WTC11 (cell line): ENCODE measurements at regions not wholly inside any gene's neighbourhood (a gene's known extent, or its start where the extent isn't known, plus 50 kb on each side); places are given as distances from the start of the nearest gene placed in this dataset.

Source experiments
- ATAC-seq: fragments of 200-7000 bp; cut with Tn5 transposase; 2 replicates; pipeline ENCODE4 v1.10.0; 2021; ENCODE audit warnings: mild to moderate bottlenecking, moderate library complexity
- CTCF ChIA-PET: fragments of 300-600 bp; sonication (Branson Sonifier 250); formaldehyde crosslinking; loops from one replicate; lab custom pipeline; 2021; ENCODE audit warnings: antibody characterized with exemption; lab: Charles Lee
- POLR2A ChIA-PET: fragments of 350-600 bp; sonication (Branson Sonifier 250); formaldehyde crosslinking; loops from one replicate; lab custom pipeline; 2021; ENCODE audit warnings: antibody characterized with exemption; lab: Charles Lee
- DNase-seq: peaks from one replicate; pipeline ENCODE4 v3.0.0; 2021; ENCODE audit warnings: low spot score
- H3K27ac Mint-ChIP-seq: 2 replicates; pipeline ENCODE4 v1.8.0; 2021; ENCODE audit warnings: mixed read lengths
- H3K27me3 Mint-ChIP-seq: 2 replicates; pipeline ENCODE4 v1.8.0; 2021; ENCODE audit warnings: low read depth, mild to moderate bottlenecking, moderate library complexity, mixed read lengths
- H3K36me3 Mint-ChIP-seq: 2 replicates; pipeline ENCODE4 v1.8.0; 2021; ENCODE audit warnings: mixed read lengths
- H3K4me1 Mint-ChIP-seq: 2 replicates; pipeline ENCODE4 v1.8.0; 2022; ENCODE audit warnings: mixed read lengths
- H3K4me3 Mint-ChIP-seq: 2 replicates; pipeline ENCODE4 v1.8.0; 2021; ENCODE audit warnings: mild to moderate bottlenecking, moderate library complexity, mixed read lengths
- H3K9me3 Mint-ChIP-seq: 2 replicates; pipeline ENCODE4 v1.8.0; 2021; ENCODE audit warnings: mixed read lengths
- EMX1 ChIP-seq: fragments of 250-450 bp; sonication (Bioruptor Pico); IDR thresholded peaks from 2 replicates; pipeline ENCODE4 v1.8.0; 2021; ENCODE audit warnings: mild to moderate bottlenecking
- ETV6 ChIP-seq: sonication (generic); formaldehyde crosslinking; IDR thresholded peaks from 2 replicates; pipeline ENCODE4 v1.8.1; 2022; ENCODE audit warnings: mild to moderate bottlenecking, missing genetic modification reagents
- FOXP1 ChIP-seq: sonication (generic); formaldehyde crosslinking; IDR thresholded peaks from 2 replicates; pipeline ENCODE4 v1.8.0; 2022; ENCODE audit warnings: missing genetic modification reagents, mild to moderate bottlenecking, moderate library complexity, borderline replicate concordance
- GRHL2 ChIP-seq: fragments of 250-450 bp; sonication (Bioruptor Pico); IDR thresholded peaks from 2 replicates; pipeline ENCODE4 v1.8.0; 2022; ENCODE audit warnings: mild to moderate bottlenecking, moderate library complexity; ENCODE audit not compliant: insufficient replicate concordance, severe bottlenecking
- GTF2I ChIP-seq: fragments of 250-450 bp; sonication (Bioruptor Pico); conservative IDR thresholded peaks from 2 replicates; pipeline ENCODE4 v1.4.0; 2021; ENCODE audit warnings: mild to moderate bottlenecking
- KAT7 ChIP-seq: sonication (generic); formaldehyde crosslinking; IDR thresholded peaks from 2 replicates; pipeline ENCODE4 v1.8.1; 2023; ENCODE audit warnings: missing genetic modification reagents, mild to moderate bottlenecking, borderline replicate concordance
- OVOL2 ChIP-seq: fragments of 250-450 bp; sonication (Bioruptor Pico); IDR thresholded peaks from 2 replicates; pipeline ENCODE4 v1.9.0; 2021; ENCODE audit warnings: mild to moderate bottlenecking, borderline replicate concordance
- SMAD4 ChIP-seq: sonication (generic); formaldehyde crosslinking; IDR thresholded peaks from 2 replicates; pipeline ENCODE4 v1.8.0; 2022; ENCODE audit warnings: mild to moderate bottlenecking, missing genetic modification reagents
- SOX15 ChIP-seq: fragments of 250-450 bp; sonication (Bioruptor Pico); IDR thresholded peaks from 2 replicates; pipeline ENCODE4 v1.9.0; 2021; ENCODE audit warnings: mild to moderate bottlenecking
- SP1 ChIP-seq: sonication (generic); formaldehyde crosslinking; conservative IDR thresholded peaks from 2 replicates; pipeline ENCODE4 v1.8.1; 2022; ENCODE audit warnings: missing genetic modification reagents
- TEAD1 ChIP-seq: sonication (generic); formaldehyde crosslinking; IDR thresholded peaks from 2 replicates; pipeline ENCODE4 v1.8.0; 2022; ENCODE audit warnings: mild to moderate bottlenecking, missing genetic modification reagents
- ZBTB21 ChIP-seq: sonication (generic); formaldehyde crosslinking; IDR thresholded peaks from 2 replicates; pipeline ENCODE4 v1.8.1; 2023; ENCODE audit warnings: mild to moderate bottlenecking, missing genetic modification reagents, borderline replicate concordance
- ZNF219 ChIP-seq: sonication (generic); formaldehyde crosslinking; IDR thresholded peaks from 2 replicates; pipeline ENCODE4 v1.8.0; 2023; ENCODE audit warnings: missing genetic modification reagents, mild to moderate bottlenecking, borderline replicate concordance
- ZNF396 ChIP-seq: fragments of 250-450 bp; sonication (Bioruptor Pico); IDR thresholded peaks from 2 replicates; pipeline ENCODE4 v1.8.0; 2021; ENCODE audit warnings: mild to moderate bottlenecking, moderate library complexity, borderline replicate concordance
- ZNF423 ChIP-seq: fragments of 250-450 bp; sonication (Bioruptor Pico); IDR thresholded peaks from 2 replicates; pipeline ENCODE4 v2.1.2; 2022; ENCODE audit warnings: mild to moderate bottlenecking, moderate library complexity
- ZNF671 ChIP-seq: fragments of 250-450 bp; sonication (Bioruptor Pico); IDR thresholded peaks from 2 replicates; pipeline ENCODE4 v1.8.0; 2021; ENCODE audit warnings: mild to moderate bottlenecking
- TF ChIP-seq, protein P1 (sequence below): sonication (generic); formaldehyde crosslinking; IDR thresholded peaks from 2 replicates; pipeline ENCODE4 v1.8.1; 2023; ENCODE audit warnings: mild to moderate bottlenecking, missing genetic modification reagents, borderline replicate concordance
- TF ChIP-seq, protein P2 (sequence below): fragments of 250-450 bp; sonication (Bioruptor Pico); IDR thresholded peaks from 2 replicates; pipeline ENCODE4 v1.9.0; 2021; ENCODE audit warnings: moderate library complexity, mild to moderate bottlenecking, inconsistent platforms, borderline replicate concordance
- TF ChIP-seq, protein P3 (sequence below): sonication (generic); formaldehyde crosslinking; IDR thresholded peaks from 2 replicates; pipeline ENCODE4 v1.8.0; 2023; ENCODE audit warnings: missing genetic modification reagents, mild to moderate bottlenecking, borderline replicate concordance
- TF ChIP-seq, protein P4 (sequence below): sonication (generic); formaldehyde crosslinking; IDR thresholded peaks from 2 replicates; pipeline ENCODE4 v1.8.1; 2023; ENCODE audit warnings: mild to moderate bottlenecking, missing genetic modification reagents
- TF ChIP-seq, protein P5 (sequence below): sonication (generic); formaldehyde crosslinking; IDR thresholded peaks from 2 replicates; pipeline ENCODE4 v1.8.0; 2022; ENCODE audit warnings: mild to moderate bottlenecking, missing genetic modification reagents
- TF ChIP-seq, protein P6 (sequence below): sonication (generic); formaldehyde crosslinking; IDR thresholded peaks from 2 replicates; pipeline ENCODE4 v1.8.1; 2023; ENCODE audit warnings: mild to moderate bottlenecking, missing genetic modification reagents, moderate library complexity

DNA sequence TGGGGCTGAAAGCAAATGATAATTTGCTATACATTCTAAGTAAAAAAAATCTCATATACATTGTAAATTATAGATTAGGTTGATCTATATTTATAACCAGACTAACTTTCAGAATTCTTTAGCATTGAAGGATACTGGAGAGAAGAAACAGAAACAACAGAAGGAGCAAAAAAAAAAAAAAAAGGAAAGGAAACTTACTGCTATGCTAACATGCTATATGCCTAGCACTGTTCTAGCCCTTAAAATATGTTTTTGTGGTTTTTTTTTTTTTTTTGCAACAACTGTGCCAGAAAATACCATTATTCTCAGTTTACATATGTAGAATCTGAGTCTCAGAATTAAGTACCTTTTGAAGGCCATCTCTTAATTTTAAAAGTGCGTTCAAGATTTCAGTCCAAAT is 204.9 kb upstream of the MC4R start:
- POLR2A ChIA-PET, result no interaction called here
- H3K4me3 Mint-ChIP-seq, result no peak overlapping the region
- no peaks in the 10 kb centered on the region for H3K27me3 Mint-ChIP-seq
- H3K27ac Mint-ChIP-seq, result no peak overlapping the region
- no peaks in the 10 kb centered on the region for H3K36me3 Mint-ChIP-seq
- TF ChIP-seq, protein P1, sequence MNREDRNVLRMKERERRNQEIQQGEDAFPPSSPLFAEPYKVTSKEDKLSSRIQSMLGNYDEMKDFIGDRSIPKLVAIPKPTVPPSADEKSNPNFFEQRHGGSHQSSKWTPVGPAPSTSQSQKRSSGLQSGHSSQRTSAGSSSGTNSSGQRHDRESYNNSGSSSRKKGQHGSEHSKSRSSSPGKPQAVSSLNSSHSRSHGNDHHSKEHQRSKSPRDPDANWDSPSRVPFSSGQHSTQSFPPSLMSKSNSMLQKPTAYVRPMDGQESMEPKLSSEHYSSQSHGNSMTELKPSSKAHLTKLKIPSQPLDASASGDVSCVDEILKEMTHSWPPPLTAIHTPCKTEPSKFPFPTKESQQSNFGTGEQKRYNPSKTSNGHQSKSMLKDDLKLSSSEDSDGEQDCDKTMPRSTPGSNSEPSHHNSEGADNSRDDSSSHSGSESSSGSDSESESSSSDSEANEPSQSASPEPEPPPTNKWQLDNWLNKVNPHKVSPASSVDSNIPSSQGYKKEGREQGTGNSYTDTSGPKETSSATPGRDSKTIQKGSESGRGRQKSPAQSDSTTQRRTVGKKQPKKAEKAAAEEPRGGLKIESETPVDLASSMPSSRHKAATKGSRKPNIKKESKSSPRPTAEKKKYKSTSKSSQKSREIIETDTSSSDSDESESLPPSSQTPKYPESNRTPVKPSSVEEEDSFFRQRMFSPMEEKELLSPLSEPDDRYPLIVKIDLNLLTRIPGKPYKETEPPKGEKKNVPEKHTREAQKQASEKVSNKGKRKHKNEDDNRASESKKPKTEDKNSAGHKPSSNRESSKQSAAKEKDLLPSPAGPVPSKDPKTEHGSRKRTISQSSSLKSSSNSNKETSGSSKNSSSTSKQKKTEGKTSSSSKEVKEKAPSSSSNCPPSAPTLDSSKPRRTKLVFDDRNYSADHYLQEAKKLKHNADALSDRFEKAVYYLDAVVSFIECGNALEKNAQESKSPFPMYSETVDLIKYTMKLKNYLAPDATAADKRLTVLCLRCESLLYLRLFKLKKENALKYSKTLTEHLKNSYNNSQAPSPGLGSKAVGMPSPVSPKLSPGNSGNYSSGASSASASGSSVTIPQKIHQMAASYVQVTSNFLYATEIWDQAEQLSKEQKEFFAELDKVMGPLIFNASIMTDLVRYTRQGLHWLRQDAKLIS (CRISPR knock-in tag), result no peak
- TF ChIP-seq GRHL2 (CRISPR knock-in tag) (no peak), KAT7 (CRISPR knock-in tag) (no peak), FOXP1 (no peak), GTF2I (no peak), OVOL2 (no peak), ZNF396 (CRISPR knock-in tag) (no peak), SP1 (no peak), ZNF671 (CRISPR knock-in tag) (no peak), TEAD1 (CRISPR knock-in tag) (no peak), ZNF423 (CRISPR knock-in tag) (no peak), SOX15 (CRISPR knock-in tag) (no peak), ZNF219 (CRISPR knock-in tag) (no peak), SMAD4 (CRISPR knock-in tag) (no peak), EMX1 (CRISPR knock-in tag) (no peak), ETV6 (CRISPR knock-in tag) (no peak)
- TF ChIP-seq, protein P2, sequence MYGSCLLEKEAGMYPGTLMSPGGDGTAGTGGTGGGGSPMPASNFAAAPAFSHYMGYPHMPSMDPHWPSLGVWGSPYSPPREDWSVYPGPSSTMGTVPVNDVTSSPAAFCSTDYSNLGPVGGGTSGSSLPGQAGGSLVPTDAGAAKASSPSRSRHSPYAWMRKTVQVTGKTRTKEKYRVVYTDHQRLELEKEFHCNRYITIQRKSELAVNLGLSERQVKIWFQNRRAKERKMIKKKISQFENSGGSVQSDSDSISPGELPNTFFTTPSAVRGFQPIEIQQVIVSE, result no peak
- TF ChIP-seq, protein P3, sequence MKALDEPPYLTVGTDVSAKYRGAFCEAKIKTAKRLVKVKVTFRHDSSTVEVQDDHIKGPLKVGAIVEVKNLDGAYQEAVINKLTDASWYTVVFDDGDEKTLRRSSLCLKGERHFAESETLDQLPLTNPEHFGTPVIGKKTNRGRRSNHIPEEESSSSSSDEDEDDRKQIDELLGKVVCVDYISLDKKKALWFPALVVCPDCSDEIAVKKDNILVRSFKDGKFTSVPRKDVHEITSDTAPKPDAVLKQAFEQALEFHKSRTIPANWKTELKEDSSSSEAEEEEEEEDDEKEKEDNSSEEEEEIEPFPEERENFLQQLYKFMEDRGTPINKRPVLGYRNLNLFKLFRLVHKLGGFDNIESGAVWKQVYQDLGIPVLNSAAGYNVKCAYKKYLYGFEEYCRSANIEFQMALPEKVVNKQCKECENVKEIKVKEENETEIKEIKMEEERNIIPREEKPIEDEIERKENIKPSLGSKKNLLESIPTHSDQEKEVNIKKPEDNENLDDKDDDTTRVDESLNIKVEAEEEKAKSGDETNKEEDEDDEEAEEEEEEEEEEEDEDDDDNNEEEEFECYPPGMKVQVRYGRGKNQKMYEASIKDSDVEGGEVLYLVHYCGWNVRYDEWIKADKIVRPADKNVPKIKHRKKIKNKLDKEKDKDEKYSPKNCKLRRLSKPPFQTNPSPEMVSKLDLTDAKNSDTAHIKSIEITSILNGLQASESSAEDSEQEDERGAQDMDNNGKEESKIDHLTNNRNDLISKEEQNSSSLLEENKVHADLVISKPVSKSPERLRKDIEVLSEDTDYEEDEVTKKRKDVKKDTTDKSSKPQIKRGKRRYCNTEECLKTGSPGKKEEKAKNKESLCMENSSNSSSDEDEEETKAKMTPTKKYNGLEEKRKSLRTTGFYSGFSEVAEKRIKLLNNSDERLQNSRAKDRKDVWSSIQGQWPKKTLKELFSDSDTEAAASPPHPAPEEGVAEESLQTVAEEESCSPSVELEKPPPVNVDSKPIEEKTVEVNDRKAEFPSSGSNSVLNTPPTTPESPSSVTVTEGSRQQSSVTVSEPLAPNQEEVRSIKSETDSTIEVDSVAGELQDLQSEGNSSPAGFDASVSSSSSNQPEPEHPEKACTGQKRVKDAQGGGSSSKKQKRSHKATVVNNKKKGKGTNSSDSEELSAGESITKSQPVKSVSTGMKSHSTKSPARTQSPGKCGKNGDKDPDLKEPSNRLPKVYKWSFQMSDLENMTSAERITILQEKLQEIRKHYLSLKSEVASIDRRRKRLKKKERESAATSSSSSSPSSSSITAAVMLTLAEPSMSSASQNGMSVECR (CRISPR knock-in tag), result no peak
- DNase-seq (no peak), ATAC-seq (no peak)
- H3K9me3 Mint-ChIP-seq, result peaks cover 8% of the 10 kb centered on the region
- H3K4me1 Mint-ChIP-seq, result no peaks in the 10 kb centered on the region
- CTCF ChIA-PET, result no interaction called here

DNA sequence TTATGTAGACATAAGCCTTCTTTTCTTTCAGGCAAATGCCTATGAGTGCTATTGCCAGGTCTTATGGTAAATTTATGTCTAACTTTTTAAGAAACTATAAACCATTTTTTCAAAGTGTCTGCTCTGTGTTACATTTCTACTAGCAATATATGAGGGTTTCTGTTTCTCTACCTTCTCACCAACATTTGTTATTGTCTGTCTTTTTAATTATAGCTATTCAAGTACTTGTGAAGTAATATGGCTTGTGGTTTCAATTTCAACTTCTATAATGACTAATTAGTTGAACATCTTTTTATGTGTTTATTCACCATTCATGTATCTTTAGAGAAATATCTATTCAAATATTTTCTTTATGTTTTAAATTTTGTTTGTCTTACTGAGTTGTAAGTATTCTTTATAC is 213.1 kb upstream of the MC4R start:
- ATAC-seq (no peak), DNase-seq (no peak)
- Mint-ChIP-seq H3K4me1 (0 out of 2 replicates have a peak, but pooled peaks cover 3% of the 10 kb centered on the region), H3K27ac (no peak overlapping the region), H3K9me3 (peaks cover 8% of the 10 kb centered on the region), H3K4me3 (no peak overlapping the region), H3K36me3 (no peaks in the 10 kb centered on the region), H3K27me3 (no peaks in the 10 kb centered on the region)
- ChIA-PET CTCF (no interaction called here), POLR2A (no interaction called here)
- TF ChIP-seq, protein P4, sequence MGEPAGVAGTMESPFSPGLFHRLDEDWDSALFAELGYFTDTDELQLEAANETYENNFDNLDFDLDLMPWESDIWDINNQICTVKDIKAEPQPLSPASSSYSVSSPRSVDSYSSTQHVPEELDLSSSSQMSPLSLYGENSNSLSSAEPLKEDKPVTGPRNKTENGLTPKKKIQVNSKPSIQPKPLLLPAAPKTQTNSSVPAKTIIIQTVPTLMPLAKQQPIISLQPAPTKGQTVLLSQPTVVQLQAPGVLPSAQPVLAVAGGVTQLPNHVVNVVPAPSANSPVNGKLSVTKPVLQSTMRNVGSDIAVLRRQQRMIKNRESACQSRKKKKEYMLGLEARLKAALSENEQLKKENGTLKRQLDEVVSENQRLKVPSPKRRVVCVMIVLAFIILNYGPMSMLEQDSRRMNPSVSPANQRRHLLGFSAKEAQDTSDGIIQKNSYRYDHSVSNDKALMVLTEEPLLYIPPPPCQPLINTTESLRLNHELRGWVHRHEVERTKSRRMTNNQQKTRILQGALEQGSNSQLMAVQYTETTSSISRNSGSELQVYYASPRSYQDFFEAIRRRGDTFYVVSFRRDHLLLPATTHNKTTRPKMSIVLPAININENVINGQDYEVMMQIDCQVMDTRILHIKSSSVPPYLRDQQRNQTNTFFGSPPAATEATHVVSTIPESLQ (CRISPR knock-in tag), result no peak
- no peak for TF ChIP-seq ZBTB21 (CRISPR knock-in tag)
- TF ChIP-seq, protein P5, sequence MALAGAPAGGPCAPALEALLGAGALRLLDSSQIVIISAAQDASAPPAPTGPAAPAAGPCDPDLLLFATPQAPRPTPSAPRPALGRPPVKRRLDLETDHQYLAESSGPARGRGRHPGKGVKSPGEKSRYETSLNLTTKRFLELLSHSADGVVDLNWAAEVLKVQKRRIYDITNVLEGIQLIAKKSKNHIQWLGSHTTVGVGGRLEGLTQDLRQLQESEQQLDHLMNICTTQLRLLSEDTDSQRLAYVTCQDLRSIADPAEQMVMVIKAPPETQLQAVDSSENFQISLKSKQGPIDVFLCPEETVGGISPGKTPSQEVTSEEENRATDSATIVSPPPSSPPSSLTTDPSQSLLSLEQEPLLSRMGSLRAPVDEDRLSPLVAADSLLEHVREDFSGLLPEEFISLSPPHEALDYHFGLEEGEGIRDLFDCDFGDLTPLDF (CRISPR knock-in tag), result no peak
- TF ChIP-seq, protein P6, sequence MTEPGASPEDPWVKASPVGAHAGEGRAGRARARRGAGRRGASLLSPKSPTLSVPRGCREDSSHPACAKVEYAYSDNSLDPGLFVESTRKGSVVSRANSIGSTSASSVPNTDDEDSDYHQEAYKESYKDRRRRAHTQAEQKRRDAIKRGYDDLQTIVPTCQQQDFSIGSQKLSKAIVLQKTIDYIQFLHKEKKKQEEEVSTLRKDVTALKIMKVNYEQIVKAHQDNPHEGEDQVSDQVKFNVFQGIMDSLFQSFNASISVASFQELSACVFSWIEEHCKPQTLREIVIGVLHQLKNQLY (CRISPR knock-in tag), result no peak
